IMR-90 (cell line): ENCODE measurements at regions not wholly inside any gene's neighbourhood (a gene's known extent, or its start where the extent isn't known, plus 50 kb on each side); places are given as distances from the start of the nearest gene placed in this dataset.

Experiments
- ATAC-seq: fragments of 200-7000 bp; cut with Tn5 transposase; 2 replicates; pipeline ENCODE4 v1.9.1; 2020; ENCODE audit warnings: low read depth, mild to moderate bottlenecking, moderate library complexity
- BruUV-seq: library from RNA; stranded (reverse); fragments of 400-500 nt; replicated peaks from 2 replicates; lab custom pipeline; 2021; lab: Mats Ljungman, UMichigan
- CTCF ChIA-PET: fragments of 300-600 bp; formaldehyde crosslinking; extraction: SDS; loops from one replicate; lab custom pipeline; 2021; ENCODE audit warnings: antibody characterized with exemption; lab: Yijun Ruan, JAX
- POLR2A ChIA-PET: fragments of 300-600 bp; sonication (Branson Sonifier 250); formaldehyde crosslinking; loops from one replicate; lab custom pipeline; 2022; ENCODE audit warnings: antibody characterized with exemption; ENCODE audit not compliant: unreplicated experiment; lab: Charles Lee
- DNase-seq: peaks from one replicate; pipeline ENCODE4 v3.0.0; 2013
- H2AFZ ChIP-seq: replicated peaks from 2 replicates; pipeline ENCODE3; 2013; ENCODE audit warnings: low read length, mild to moderate bottlenecking; ENCODE audit not compliant: poor library complexity
- H2AK5ac ChIP-seq: 2 replicates; pipeline ENCODE4 v1.6.1; 2013; ENCODE audit warnings: low read depth, low read length, inconsistent platforms
- H2AK9ac ChIP-seq: replicated peaks from 2 replicates; pipeline ENCODE3; 2013; ENCODE audit warnings: mild to moderate bottlenecking, low read depth, low read length, moderate library complexity; ENCODE audit not compliant: poor library complexity
- H2BK120ac ChIP-seq: 2 replicates; pipeline ENCODE4 v1.6.1; 2013; ENCODE audit warnings: low read depth, low read length, inconsistent platforms
- H2BK15ac ChIP-seq: 3 replicates; pipeline ENCODE4 v1.6.1; 2013; ENCODE audit warnings: low read depth, low read length, inconsistent platforms
- H2BK20ac ChIP-seq: 2 replicates; pipeline ENCODE4 v1.6.1; 2013; ENCODE audit warnings: low read depth, mild to moderate bottlenecking, inconsistent platforms, low read length, moderate library complexity
- H2BK5ac ChIP-seq: 2 replicates; pipeline ENCODE4 v1.6.1; 2013; ENCODE audit warnings: mild to moderate bottlenecking, low read depth, low read length, inconsistent platforms; ENCODE audit not compliant: poor library complexity, severe bottlenecking
- H3K14ac ChIP-seq: replicated peaks from 2 replicates; pipeline ENCODE4 v1.6.1; 2013; ENCODE audit warnings: low read depth, low read length, inconsistent platforms
- H3K18ac ChIP-seq: 2 replicates; pipeline ENCODE4 v1.6.1; 2013; ENCODE audit warnings: low read depth, low read length, control low read depth
- H3K23ac ChIP-seq: 2 replicates; pipeline ENCODE4 v1.6.1; 2013; ENCODE audit warnings: low read depth, low read length, inconsistent platforms
- H3K27ac ChIP-seq: 2 replicates; pipeline ENCODE4 v1.5.1; 2013; ENCODE audit warnings: mild to moderate bottlenecking, control low read depth, low read length; ENCODE audit not compliant: insufficient read depth
- H3K27me3 ChIP-seq: 2 replicates; pipeline ENCODE4 v1.6.1; 2013; ENCODE audit warnings: low read length; ENCODE audit not compliant: control insufficient read depth, insufficient read depth
- H3K36me3 ChIP-seq: 2 replicates; pipeline ENCODE4 v1.6.1; 2013; ENCODE audit warnings: low read length, mixed read lengths; ENCODE audit not compliant: control insufficient read depth, insufficient read depth
- H3K4ac ChIP-seq: 2 replicates; pipeline ENCODE4 v1.6.1; 2013; ENCODE audit warnings: low read depth, low read length, inconsistent platforms
- H3K4me1 ChIP-seq: 2 replicates; pipeline ENCODE4 v1.6.1; 2013; ENCODE audit warnings: low read length, mixed read lengths; ENCODE audit not compliant: control insufficient read depth, insufficient read depth
- H3K4me2 ChIP-seq: 2 replicates; pipeline ENCODE4 v1.6.1; 2013; ENCODE audit warnings: low read depth, mild to moderate bottlenecking, control low read depth, low read length, moderate library complexity
- H3K4me3 ChIP-seq: 2 replicates; pipeline ENCODE4 v1.5.1; 2013; ENCODE audit warnings: low read depth, mild to moderate bottlenecking, control low read depth, low read length, moderate library complexity; ENCODE audit not compliant: insufficient read depth
- H3K56ac ChIP-seq: 2 replicates; pipeline ENCODE4 v1.6.1; 2013; ENCODE audit warnings: low read length, inconsistent platforms; ENCODE audit not compliant: insufficient read depth; ENCODE audit errors: extremely low read depth
- H3K79me1 ChIP-seq, 2 experiments: 2 replicates each; pipeline ENCODE4 v1.6.1; 2013; ENCODE audit warnings: low read length in 2 of 2, inconsistent platforms in 1 of 2, low read depth in 1 of 2
- H3K9ac ChIP-seq: 2 replicates; pipeline ENCODE4 v1.6.1; 2013; ENCODE audit warnings: low read depth, low read length, control low read depth
- H3K9me1 ChIP-seq: 2 replicates; pipeline ENCODE4 v1.6.1; 2013; ENCODE audit warnings: low read length, inconsistent platforms; ENCODE audit not compliant: insufficient read depth
- H3K9me3 ChIP-seq: 2 replicates; pipeline ENCODE4 v1.6.1; 2013; ENCODE audit warnings: low read length; ENCODE audit not compliant: control insufficient read depth, insufficient read depth
- H4K20me1 ChIP-seq: 2 replicates; pipeline ENCODE4 v1.6.1; 2013; ENCODE audit warnings: low read length, inconsistent platforms; ENCODE audit not compliant: insufficient read depth
- H4K5ac ChIP-seq: 2 replicates; pipeline ENCODE4 v1.6.1; 2013; ENCODE audit warnings: mild to moderate bottlenecking, low read depth, low read length, control low read depth
- H4K8ac ChIP-seq, 2 experiments: 2 replicates each; pipeline ENCODE4 v1.6.1; 2013; ENCODE audit warnings: low read depth in 2 of 2, low read length in 2 of 2, control low read depth in 1 of 2, inconsistent platforms in 1 of 2
- H4K91ac ChIP-seq: 2 replicates; pipeline ENCODE4 v1.6.1; 2013; ENCODE audit warnings: low read depth, low read length, inconsistent platforms; ENCODE audit not compliant: insufficient read depth
- BHLHE40 ChIP-seq: fragments of 150-350 bp; IDR thresholded peaks from 2 replicates; pipeline ENCODE4 v1.6.1; 2016; ENCODE audit warnings: mild to moderate bottlenecking, low read depth, low read length
- CHD1 ChIP-seq: IDR thresholded peaks from 2 replicates; pipeline ENCODE4 v1.6.1; 2012; ENCODE audit warnings: low read depth, low read length, improper control_type of control experiment
- FOS ChIP-seq: fragments of 150-350 bp; IDR thresholded peaks from 2 replicates; pipeline ENCODE4 v1.6.1; 2016; ENCODE audit warnings: low read depth, low read length
- RFX5 ChIP-seq: IDR thresholded peaks from 2 replicates; pipeline ENCODE4 v1.8.0; 2012; ENCODE audit warnings: low read depth, mild to moderate bottlenecking, low read length, moderate library complexity
- whole genome bisulfite sequencing, 2 experiments: methylation state at CpG; one replicate each; pipeline versions ENCODE4 v1.1.5 to v1.1.7; 2013; ENCODE audit warnings: missing lambda C conversion rate in 2 of 2; ENCODE audit not compliant: insufficient read length in 1 of 2; ENCODE audit errors: extremely low coverage in 2 of 2; 5-methylcytosine and 5-hydroxymethylcytosine counted together
- dilution Hi-C: fragments of 300-500 bp; cut with HindIII; formaldehyde crosslinking; loops from one replicate; pipeline ENCODE4 v1.14.3; 2018; ENCODE audit warnings: low sequenced_read_pairs; ENCODE audit not compliant: unreplicated experiment
- in situ Hi-C: fragments of 300-500 bp; cut with MboI; formaldehyde crosslinking; loops from 3 replicates; pipeline ENCODE4 v1.14.3; 2019; ENCODE audit warnings: low sequenced_read_pairs, inconsistent platforms, mixed read lengths
- intact Hi-C: fragments of 100-400 bp; cut with micrococcal nuclease; formaldehyde crosslinking; loops from 2 replicates; pipeline ENCODE4 v1.10.0; 2022
- TF ChIP-seq, protein P1 (sequence below): fragments of 150-350 bp; IDR thresholded peaks from 2 replicates; pipeline ENCODE4 v1.6.1; 2017; ENCODE audit warnings: mild to moderate bottlenecking, antibody characterized with exemption, low read length, low read depth

DNA sequence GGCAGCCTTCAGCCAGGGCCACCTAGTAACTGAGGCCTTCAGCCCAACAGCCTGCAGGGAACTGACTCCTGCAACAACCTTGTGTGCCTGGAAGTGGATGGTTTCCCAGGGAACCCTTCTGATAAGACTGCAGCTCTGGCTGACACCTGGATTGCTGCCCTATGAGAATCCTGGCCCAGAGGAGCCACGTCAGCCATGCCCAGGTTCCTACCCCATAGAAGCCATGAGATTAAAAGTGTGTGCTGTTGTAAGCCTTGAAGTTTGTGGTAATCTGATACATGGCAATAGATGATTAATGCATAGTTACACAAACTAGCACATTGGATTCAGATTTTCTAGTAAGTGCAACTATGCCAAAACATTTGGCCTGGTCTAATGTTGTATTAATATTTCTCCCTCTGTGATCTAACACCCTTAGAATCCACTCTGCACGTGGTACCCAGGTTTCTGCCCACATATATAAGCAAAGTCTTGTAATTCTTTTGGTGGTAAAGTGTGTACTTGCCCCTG lies 64.8 kb upstream of the BEGAIN start:
- Histone ChIP-seq H3K14ac (no peak overlapping the region), H2AK9ac (no peak overlapping the region), H3K4ac (no peak overlapping the region), H3K27me3 (peaks cover 21% of the 10 kb centered on the region), H3K4me1 (peaks cover 15% of the 10 kb centered on the region; the same call in 1 of the 2 replicates), H2BK20ac (no peak overlapping the region), H3K4me3 (no peak overlapping the region), H3K4me2 (no peak overlapping the region), H4K5ac (no peak overlapping the region), H3K9me3 (no peaks in the 10 kb centered on the region), H4K91ac (no peak overlapping the region), H4K8ac (no peak overlapping the region), H2AFZ (no peak overlapping the region), H2BK15ac (no peak overlapping the region), H3K18ac (no peak overlapping the region; the same call in 1 of the 2 replicates), H3K79me1 (no peaks in the 10 kb centered on the region), H3K9ac (no peak overlapping the region), H3K36me3 (no peaks in the 10 kb centered on the region), H3K27ac (peak overlapping the region; percentile 5; the same call in 1 of the 2 replicates), H3K23ac (no peak overlapping the region), H3K9me1 (no peaks in the 10 kb centered on the region; the same call in 1 of the 2 replicates), H3K56ac (no peak overlapping the region), H2BK120ac (no peak overlapping the region), H4K20me1 (no peaks in the 10 kb centered on the region), H2AK5ac (no peak overlapping the region), H2BK5ac (no peak overlapping the region)
- intact Hi-C loops = no loop called here
- ATAC-seq (peak; percentile 55), DNase-seq (peak; percentile 66)
- ChIA-PET POLR2A (no interaction called here), CTCF (no interaction called here)
- TF ChIP-seq RFX5 = no peak
- no peak for TF ChIP-seq CHD1
- no peak for TF ChIP-seq FOS
- TF ChIP-seq, protein P1, sequence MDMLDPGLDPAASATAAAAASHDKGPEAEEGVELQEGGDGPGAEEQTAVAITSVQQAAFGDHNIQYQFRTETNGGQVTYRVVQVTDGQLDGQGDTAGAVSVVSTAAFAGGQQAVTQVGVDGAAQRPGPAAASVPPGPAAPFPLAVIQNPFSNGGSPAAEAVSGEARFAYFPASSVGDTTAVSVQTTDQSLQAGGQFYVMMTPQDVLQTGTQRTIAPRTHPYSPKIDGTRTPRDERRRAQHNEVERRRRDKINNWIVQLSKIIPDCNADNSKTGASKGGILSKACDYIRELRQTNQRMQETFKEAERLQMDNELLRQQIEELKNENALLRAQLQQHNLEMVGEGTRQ = peak; percentile 56; the same call in 1 of the 2 replicates
- peak; percentile 45; the same call in 1 of the 2 replicates for TF ChIP-seq BHLHE40
- in situ Hi-C loops = no loop called here
- dilution Hi-C loops = no loop called here
- no CpG with 5 or more reads among the region's 2 CpGs for WGBS, 2 experiments
- BruUV-seq = no TSS peak
